A673 (cell line): ENCODE measurements at regions not wholly inside any gene's neighbourhood (a gene's known extent, or its start where the extent isn't known, plus 50 kb on each side); places are given as distances from the start of the nearest gene placed in this dataset.

Experiments used
- BruUV-seq: library from RNA; stranded (reverse); fragments of 400-500 nt; replicated peaks from 2 replicates; lab custom pipeline; 2021; lab: Mats Ljungman, UMichigan
- CTCF ChIA-PET: fragments of 300-600 bp; sonication (Branson Sonifier 250); formaldehyde crosslinking; loops from one replicate; lab custom pipeline; 2022; ENCODE audit warnings: antibody characterized with exemption; lab: Charles Lee
- POLR2A ChIA-PET: fragments of 300-600 bp; sonication (Branson Sonifier 250); formaldehyde crosslinking; loops from one replicate; lab custom pipeline; 2022; ENCODE audit warnings: antibody characterized with exemption; ENCODE audit not compliant: low non-redundant PET; lab: Charles Lee
- DNase-seq: peaks from one replicate; pipeline ENCODE4 v3.0.0-alpha.2; 2015; ENCODE audit warnings: low spot score
- H3K27ac ChIP-seq: fragments of 200-600 bp; sonication (generic); 2 replicates; pipeline ENCODE4 v1.5.1; 2016; ENCODE audit warnings: mixed run types, low read depth, mild to moderate bottlenecking, mixed read lengths, antibody characterized with exemption, low read length; ENCODE audit not compliant: poor library complexity, severe bottlenecking
- H3K27me3 ChIP-seq: fragments of 200-600 bp; sonication (generic); replicated peaks from 2 replicates; pipeline ENCODE4 v1.6.1; 2017; ENCODE audit warnings: mixed run types, low read depth, mild to moderate bottlenecking, mixed read lengths, antibody characterized with exemption, low read length; ENCODE audit not compliant: insufficient read depth, poor library complexity
- H3K36me3 ChIP-seq: fragments of 200-600 bp; sonication (generic); 2 replicates; pipeline ENCODE4 v1.6.1; 2016; ENCODE audit warnings: mixed run types, mild to moderate bottlenecking, mixed read lengths, antibody characterized with exemption, low read length; ENCODE audit not compliant: insufficient read depth, poor library complexity, severe bottlenecking
- H3K4me1 ChIP-seq: fragments of 200-600 bp; sonication (generic); 2 replicates; pipeline ENCODE4 v1.6.1; 2017; ENCODE audit warnings: mixed run types, mild to moderate bottlenecking, mixed read lengths, antibody characterized with exemption, low read length; ENCODE audit not compliant: insufficient read depth, poor library complexity, severe bottlenecking
- H3K4me3 ChIP-seq: fragments of 200-600 bp; sonication (generic); 2 replicates; pipeline ENCODE4 v1.5.1; 2016; ENCODE audit warnings: low read depth, mixed run types, mild to moderate bottlenecking, mixed read lengths, low read length; ENCODE audit not compliant: poor library complexity, severe bottlenecking
- H3K9me3 ChIP-seq: fragments of 200-600 bp; sonication (generic); 2 replicates; pipeline ENCODE4 v1.6.1; 2016; ENCODE audit warnings: mixed run types, low read depth, mild to moderate bottlenecking, mixed read lengths, antibody characterized with exemption, low read length; ENCODE audit not compliant: poor library complexity, severe bottlenecking
- CTCF ChIP-seq: fragments of 300-800, 200-600 bp; sonication (generic); conservative IDR thresholded peaks from 2 replicates; pipeline ENCODE4 v1.5.1; 2017; ENCODE audit warnings: low read depth, mild to moderate bottlenecking, antibody characterized with exemption, low read length, moderate library complexity, mixed read lengths
- EZH2 ChIP-seq: fragments of 200-600 bp; sonication (generic); IDR thresholded peaks from 2 replicates; pipeline ENCODE4 v1.6.1; 2017; ENCODE audit warnings: borderline replicate concordance, low read depth, mild to moderate bottlenecking, mixed read lengths, antibody characterized with exemption, low read length; ENCODE audit not compliant: poor library complexity, severe bottlenecking
- intact Hi-C: fragments of 100-400 bp; cut with micrococcal nuclease; formaldehyde crosslinking; loops from one replicate; pipeline ENCODE4 v1.10.0; 2022; ENCODE audit not compliant: unreplicated experiment

- no TSS peak for BruUV-seq
- no peaks in the 10 kb centered on the region for H3K27me3 ChIP-seq
- H3K36me3 ChIP-seq = no peaks in the 10 kb centered on the region
- no peak overlapping the region for H3K4me3 ChIP-seq
- no peaks in the 10 kb centered on the region for H3K9me3 ChIP-seq
- DNase-seq = no peak
- no peak overlapping the region for H3K27ac ChIP-seq
- intact Hi-C loops = no loop called here
- no peaks in the 10 kb centered on the region for H3K4me1 ChIP-seq
- no peak for TF ChIP-seq EZH2
- TF ChIP-seq CTCF = no peak
- ChIA-PET POLR2A (no interaction called here), CTCF (no interaction called here)
Measured at GRCh38 chr4:137693641-137694040, 161.3 kb upstream of the PCDH18 start.

- BruUV-seq = no TSS peak
- POLR2A ChIA-PET = no interaction called here
- no peaks in the 10 kb centered on the region for H3K4me1 ChIP-seq
- intact Hi-C loops = no loop called here
- no peak overlapping the region for H3K4me3 ChIP-seq
- DNase-seq = no peak
- no peak overlapping the region for H3K27ac ChIP-seq
- CTCF ChIA-PET = no interaction called here
- H3K9me3 ChIP-seq = no peaks in the 10 kb centered on the region
- no peaks in the 10 kb centered on the region for H3K36me3 ChIP-seq
- no peaks in the 10 kb centered on the region for H3K27me3 ChIP-seq
- TF ChIP-seq CTCF = no peak
- no peak for TF ChIP-seq EZH2
Measured at GRCh38 chr4:137692205-137692604, 159.9 kb upstream of the PCDH18 start.

GRCh38 chr4:137688651-137689050 lies 156.4 kb upstream of the PCDH18 start:
- intact Hi-C loops = no loop called here
- Histone ChIP-seq H3K4me1 (peaks cover 13% of the 10 kb centered on the region), H3K36me3 (no peaks in the 10 kb centered on the region), H3K4me3 (no peak overlapping the region), H3K9me3 (no peaks in the 10 kb centered on the region), H3K27ac (no peak overlapping the region), H3K27me3 (no peaks in the 10 kb centered on the region)
- POLR2A ChIA-PET = no interaction called here
- BruUV-seq = no TSS peak
- no peak for DNase-seq
- CTCF ChIA-PET = no interaction called here
- TF ChIP-seq CTCF = no peak
- no peak for TF ChIP-seq EZH2
